Fibroblast of lung (primary cell): ENCODE measurements at regions not wholly inside any gene's neighbourhood (a gene's known extent, or its start where the extent isn't known, plus 50 kb on each side); places are given as distances from the start of the nearest gene placed in this dataset.

Source experiments
- DNase-seq, 2 donors: peaks; one replicate each; pipeline versions ENCODE4 v3.0.0 to v3.0.0-alpha.2; 2010; ENCODE audit warnings: low read depth in 2 of 2
- H2AFZ ChIP-seq: 2 replicates; pipeline ENCODE4 v1.5.1; 2012; ENCODE audit warnings: low read length, control low read depth, inconsistent platforms
- H3K27ac ChIP-seq: 2 replicates; pipeline ENCODE4 v1.5.1; 2011; ENCODE audit warnings: low read length, control low read depth; ENCODE audit not compliant: insufficient read depth
- H3K27me3 ChIP-seq: 2 replicates; pipeline ENCODE4 v1.5.1; 2011; ENCODE audit warnings: mild to moderate bottlenecking, low read length; ENCODE audit not compliant: control insufficient read depth, insufficient read depth
- H3K36me3 ChIP-seq: 2 replicates; pipeline ENCODE4 v1.5.1; 2011; ENCODE audit warnings: low read length; ENCODE audit not compliant: control insufficient read depth, insufficient read depth
- H3K4me1 ChIP-seq: 2 replicates; pipeline ENCODE4 v1.5.1; 2011; ENCODE audit warnings: low read length; ENCODE audit not compliant: control insufficient read depth, insufficient read depth; ENCODE audit errors: extremely low read depth
- H3K4me2 ChIP-seq: 2 replicates; pipeline ENCODE4 v1.5.1; 2011; ENCODE audit warnings: low read length, control low read depth; ENCODE audit not compliant: insufficient read depth; ENCODE audit errors: extremely low read depth
- H3K4me3 ChIP-seq, 4 experiments: fragments of 200-600 bp in 1 of 4; sonication (generic) in 1 of 4; replicated peaks in 1 of 4; 2 replicates each; pipeline ENCODE4 v1.5.1; 2011 to 2016; ENCODE audit warnings: low read length in 4 of 4, low read depth in 3 of 4, mild to moderate bottlenecking in 3 of 4, control low read depth in 2 of 4, inconsistent platforms in 1 of 4, mixed read lengths in 1 of 4; ENCODE audit not compliant: insufficient read depth in 1 of 4; ENCODE audit errors: control extremely low read depth in 1 of 4
- H3K79me2 ChIP-seq: 2 replicates; pipeline ENCODE4 v1.5.1; 2012; ENCODE audit warnings: mild to moderate bottlenecking, low read length, inconsistent platforms; ENCODE audit not compliant: control insufficient read depth, insufficient read depth
- H3K9ac ChIP-seq: 2 replicates; pipeline ENCODE4 v1.5.1; 2011; ENCODE audit warnings: mild to moderate bottlenecking, low read length, control low read depth; ENCODE audit not compliant: insufficient read depth
- H3K9me3 ChIP-seq: 2 replicates; pipeline ENCODE4 v1.5.1; 2012; ENCODE audit warnings: low read depth, low read length; ENCODE audit not compliant: control insufficient read depth, insufficient read depth
- H4K20me1 ChIP-seq: 2 replicates; pipeline ENCODE4 v1.5.1; 2011; ENCODE audit warnings: low read length; ENCODE audit not compliant: control insufficient read depth, insufficient read depth; ENCODE audit errors: extremely low read depth
- CTCF ChIP-seq, 2 donors: IDR thresholded peaks in 1 of 2; conservative IDR thresholded peaks in 1 of 2; 1 replicate in 1 of 2; 2 replicates in 1 of 2; pipeline ENCODE4 v1.5.1; 2011 to 2012; ENCODE audit warnings: low read length in 2 of 2, control low read depth in 1 of 2, inconsistent platforms in 1 of 2, low read depth in 1 of 2, mild to moderate bottlenecking in 1 of 2
- EZH2 ChIP-seq: IDR thresholded peaks from 2 replicates; pipeline ENCODE4 v1.5.1; 2012; ENCODE audit warnings: low read length, control low read depth, mild to moderate bottlenecking; ENCODE audit errors: missing control alignments

- H3K79me2 ChIP-seq = no peaks in the 10 kb centered on the region
Measured at GRCh38 chr16:85400305-85401205, 212.6 kb upstream of the GSE1 start.

GRCh38 chr16:85401370-85401916 is 211.7 kb upstream of the GSE1 start:
- H3K9ac ChIP-seq = no peak overlapping the region
- no peak overlapping the region for H3K4me2 ChIP-seq
- H3K27me3 ChIP-seq = no peaks in the 10 kb centered on the region
- H3K36me3 ChIP-seq = no peaks in the 10 kb centered on the region
- no peak overlapping the region for H2AFZ ChIP-seq
- peaks cover 11% of the 10 kb centered on the region for H3K4me1 ChIP-seq
- no peaks in the 10 kb centered on the region for H3K79me2 ChIP-seq
- no peak overlapping the region for H3K4me3 ChIP-seq
- no peaks in the 10 kb centered on the region for H3K9me3 ChIP-seq
- H3K27ac ChIP-seq = no peak overlapping the region
- H4K20me1 ChIP-seq = no peaks in the 10 kb centered on the region
- DNase-seq = no peak
- TF ChIP-seq CTCF (conservative IDR thresholded peaks at IDR 0.05 in 1 of 2, IDR thresholded peaks at IDR 0.05 in 1 of 2; ENCODE audit: low read depth in 1 of 2, low read length in 2 of 2) (no peak), EZH2 (no peak)

More at GRCh38 chr16:85400305-85401205, 212.6 kb upstream of the GSE1 start:
- no peak overlapping the region for H3K4me2 ChIP-seq
- no peak overlapping the region for H3K27ac ChIP-seq
- no peak overlapping the region for H3K9ac ChIP-seq
- peaks cover 19% of the 10 kb centered on the region for H3K4me1 ChIP-seq
- no peaks in the 10 kb centered on the region for H3K27me3 ChIP-seq
- no peaks in the 10 kb centered on the region for H4K20me1 ChIP-seq
- no peak for DNase-seq
- no peak for TF ChIP-seq EZH2
- TF ChIP-seq CTCF (conservative IDR thresholded peaks at IDR 0.05 in 1 of 2, IDR thresholded peaks at IDR 0.05 in 1 of 2; ENCODE audit: low read depth in 1 of 2, low read length in 2 of 2) = no peak
- no peak overlapping the region for H3K4me3 ChIP-seq
- H2AFZ ChIP-seq = no peak overlapping the region
- no peaks in the 10 kb centered on the region for H3K9me3 ChIP-seq
- H3K36me3 ChIP-seq = no peaks in the 10 kb centered on the region

GRCh38 chr16:85401917-85402766 is 211.0 kb upstream of the GSE1 start:
- Histone ChIP-seq H3K79me2 (no peaks in the 10 kb centered on the region), H3K4me3 (no peak overlapping the region)
- TF ChIP-seq EZH2 (no peak), CTCF (conservative IDR thresholded peaks at IDR 0.05 in 1 of 2, IDR thresholded peaks at IDR 0.05 in 1 of 2; ENCODE audit: low read depth in 1 of 2, low read length in 2 of 2) (no peak)

More at GRCh38 chr16:85401917-85402766, 211.0 kb upstream of the GSE1 start:
- Histone ChIP-seq H4K20me1 (no peaks in the 10 kb centered on the region), H3K4me2 (no peak overlapping the region), H3K9ac (no peak overlapping the region), H3K27me3 (no peaks in the 10 kb centered on the region), H3K27ac (no peak overlapping the region), H3K4me1 (peaks cover 4% of the 10 kb centered on the region), H3K36me3 (no peaks in the 10 kb centered on the region), H3K9me3 (no peaks in the 10 kb centered on the region), H2AFZ (no peak overlapping the region)
- no peak for DNase-seq
